BJ (cell line): ENCODE measurements at regions not wholly inside any gene's neighbourhood (a gene's known extent, or its start where the extent isn't known, plus 50 kb on each side); places are given as distances from the start of the nearest gene placed in this dataset.

ENCODE experiments used
- CTCF ChIA-PET: fragments of 350-600 bp; formaldehyde crosslinking; extraction: SDS; loops from one replicate; lab custom pipeline; 2021; ENCODE audit warnings: antibody characterized with exemption, inconsistent platforms; lab: Yijun Ruan, JAX
- POLR2A ChIA-PET: fragments of 300-600 bp; sonication (Branson Sonifier 250); formaldehyde crosslinking; extraction: SDS; loops from one replicate; lab custom pipeline; 2021; ENCODE audit warnings: antibody characterized with exemption; lab: Charles Lee
- DNase-seq: peaks from one replicate; pipeline ENCODE4 v3.0.0-alpha.2; 2011; ENCODE audit warnings: low read depth
- H3K27me3 ChIP-seq: 2 replicates; pipeline ENCODE4 v1.6.0; 2011; ENCODE audit warnings: low read length; ENCODE audit not compliant: control insufficient read depth, insufficient read depth
- H3K36me3 ChIP-seq: 2 replicates; pipeline ENCODE4 v1.5.1; 2011; ENCODE audit warnings: low read length; ENCODE audit not compliant: control insufficient read depth, insufficient read depth
- H3K4me3 ChIP-seq: 2 replicates; pipeline ENCODE4 v1.5.1; 2011; ENCODE audit warnings: low read depth, mild to moderate bottlenecking, control low read depth, low read length
- CTCF ChIP-seq: IDR thresholded peaks from 2 replicates; pipeline ENCODE4 v1.5.1; 2011; ENCODE audit warnings: low read depth, mild to moderate bottlenecking, control low read depth, inconsistent platforms, low read length, moderate library complexity; ENCODE audit not compliant: insufficient read depth

- Histone ChIP-seq H3K27me3 (no peaks in the 10 kb centered on the region), H3K4me3 (no peak overlapping the region), H3K36me3 (no peaks in the 10 kb centered on the region)
- CTCF ChIA-PET: no interaction called here
- TF ChIP-seq CTCF: no peak
- POLR2A ChIA-PET: no interaction called here
- DNase-seq: no peak
These were observed 741.7 kb upstream of the CNTNAP5 start for GRCh38 chr2:123283431-123283830.

- Histone ChIP-seq H3K36me3 (no peaks in the 10 kb centered on the region), H3K4me3 (no peak overlapping the region), H3K27me3 (no peaks in the 10 kb centered on the region)
- ChIA-PET CTCF (no interaction called here), POLR2A (no interaction called here)
- no peak for TF ChIP-seq CTCF
- no peak for DNase-seq
These were observed 721.4 kb upstream of the CNTNAP5 start for GRCh38 chr2:123303731-123304130.
